ENCODE measurements at regions not wholly inside any gene's neighbourhood (a gene's known extent, or its start where the extent isn't known, plus 50 kb on each side); places are given as distances from the start of the nearest gene placed in this dataset.

GRCh38 chr2:157971702-157972101 is 95.6 kb upstream of the ACVR1 start (continued):
- TF ChIP-seq HDAC2 (IDR thresholded peaks at IDR 0.05; ENCODE audit: borderline replicate concordance in 1 of 2, low read depth in 2 of 2, low read length in 2 of 2) (no peak), TAF1 (IDR thresholded peaks at IDR 0.05; ENCODE audit: low read depth, low read length) (no peak), CHD7 (IDR thresholded peaks at IDR 0.05; ENCODE audit: insufficient replicate concordance, low read length) (no peak), MAX (IDR thresholded peaks at IDR 0.05) (no peak), PHF8 (conservative IDR thresholded peaks at IDR 0.05; ENCODE audit: low read depth, low read length) (no peak)

Data from H1 (cell line).